ENCODE measurements at regions not wholly inside any gene's neighbourhood (a gene's known extent, or its start where the extent isn't known, plus 50 kb on each side); places are given as distances from the start of the nearest gene placed in this dataset.

DNA sequence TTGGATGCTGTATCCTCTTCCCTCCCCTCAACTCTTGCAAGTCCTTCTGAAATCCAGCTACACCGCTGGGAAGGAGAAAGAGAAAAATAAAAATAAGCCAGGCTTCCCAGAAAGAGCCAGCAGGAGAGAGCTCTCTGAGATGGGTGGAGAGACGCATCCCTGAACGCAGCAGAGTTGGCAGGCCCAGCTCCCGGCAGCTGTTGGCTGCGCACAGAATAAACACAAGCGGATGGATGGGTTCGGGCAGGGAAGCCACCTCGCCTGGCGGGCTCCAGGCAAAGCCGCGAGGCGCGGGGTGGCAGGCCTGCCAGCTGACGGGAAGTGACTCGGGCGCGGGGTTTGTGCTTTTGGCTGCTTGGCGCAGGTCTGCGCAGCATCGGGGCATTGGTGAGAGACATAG, 537.7 kb downstream of the MIAT start:
- TF ChIP-seq POLR2A (IDR thresholded peaks at IDR 0.05) (no peak), CTCF (IDR thresholded peaks at IDR 0.05) (no peak)
